Stimulated activated CD4-positive, alpha-beta T cell treated with anti-CD3 and anti-CD28 coated beads, Interleukin-15, amount 100 ng/mL, for 48 hours (primary cell): ENCODE measurements at regions not wholly inside any gene's neighbourhood (a gene's known extent, or its start where the extent isn't known, plus 50 kb on each side); places are given as distances from the start of the nearest gene placed in this dataset.
"Not testable (repeated sequence)": the region's sequence is repeated elsewhere in the genome, so short reads cannot be mapped to it uniquely, and the experiment has no call there.

Experiments
- DNase-seq, 2 donors: peaks; one replicate each; pipeline ENCODE4 v3.0.0-alpha.2; 2020; ENCODE audit warnings: low read depth in 2 of 2

- no peak for DNase-seq
These were observed 75.7 kb upstream of the IRX4 start for GRCh38 chr5:1958211-1959010.

- DNase-seq = no peak
These were observed 72.9 kb upstream of the IRX4 start for GRCh38 chr5:1955586-1955985.

GRCh38 chr5:1953710-1954109, 71.0 kb upstream of the IRX4 start:
- not testable (repeated sequence) for DNase-seq

GRCh38 chr5:1952444-1953099, 69.8 kb upstream of the IRX4 start:
- DNase-seq = no peak

GRCh38 chr5:1952021-1952420, 69.3 kb upstream of the IRX4 start:
- no peak for DNase-seq

GRCh38 chr5:1951165-1951816, 68.6 kb upstream of the IRX4 start:
- DNase-seq = no peak

- no peak for DNase-seq
These were observed 68.0 kb upstream of the IRX4 start for GRCh38 chr5:1950708-1951103.

- DNase-seq = no peak
These were observed 67.5 kb upstream of the IRX4 start for GRCh38 chr5:1950096-1950707.

GRCh38 chr5:1949253-1949652, 66.5 kb upstream of the IRX4 start:
- DNase-seq = no peak

GRCh38 chr5:1948663-1949191, 66.0 kb upstream of the IRX4 start:
- DNase-seq = no peak

GRCh38 chr5:1948111-1948510, 65.4 kb upstream of the IRX4 start:
- no peak for DNase-seq

GRCh38 chr5:1946776-1947175, 64.1 kb upstream of the IRX4 start:
- DNase-seq = no peak

GRCh38 chr5:1946122-1946677, 63.5 kb upstream of the IRX4 start:
- no peak for DNase-seq

GRCh38 chr5:1945606-1946005, 62.9 kb upstream of the IRX4 start:
- DNase-seq = no peak

GRCh38 chr5:1944408-1944807, 61.7 kb upstream of the IRX4 start:
- DNase-seq = no peak

GRCh38 chr5:1943481-1943880, 60.8 kb upstream of the IRX4 start:
- DNase-seq = no peak

- DNase-seq = no peak
These were observed 59.9 kb upstream of the IRX4 start for GRCh38 chr5:1942630-1943029.

GRCh38 chr5:1942158-1942557, 59.4 kb upstream of the IRX4 start:
- DNase-seq = no peak

- no peak for DNase-seq
These were observed 56.5 kb upstream of the IRX4 start for GRCh38 chr5:1939256-1939655.

- DNase-seq = no peak
These were observed 55.7 kb upstream of the IRX4 start for GRCh38 chr5:1938310-1939000.

- no peak for DNase-seq
These were observed 54.9 kb upstream of the IRX4 start for GRCh38 chr5:1937590-1937989.
